ENCODE measurements at regions not wholly inside any gene's neighbourhood (a gene's known extent, or its start where the extent isn't known, plus 50 kb on each side); places are given as distances from the start of the nearest gene placed in this dataset.

- peak; percentile 5 for DNase-seq
Measured at GRCh38 chr2:51165534-51166260, 133.8 kb upstream of the NRXN1 start.

- DNase-seq: no peak
Measured at GRCh38 chr2:51158251-51158650, 126.3 kb upstream of the NRXN1 start.

- no peak for DNase-seq
Measured at GRCh38 chr2:51153236-51153635, 121.3 kb upstream of the NRXN1 start.

- DNase-seq: no peak
Measured at GRCh38 chr2:51151490-51152140, 119.7 kb upstream of the NRXN1 start.

GRCh38 chr2:51149725-51150124, 117.8 kb upstream of the NRXN1 start:
- DNase-seq: no peak

- DNase-seq: no peak
Measured at GRCh38 chr2:51145761-51146160, 113.8 kb upstream of the NRXN1 start.

GRCh38 chr2:51120754-51121280, 88.9 kb upstream of the NRXN1 start:
- no peak for DNase-seq

- no peak for DNase-seq
Measured at GRCh38 chr2:51111532-51111931, 79.6 kb upstream of the NRXN1 start.

GRCh38 chr2:51108794-51109193, 76.9 kb upstream of the NRXN1 start:
- no peak for DNase-seq

- no peak for DNase-seq
Measured at GRCh38 chr2:51107841-51108240, 75.9 kb upstream of the NRXN1 start.

- DNase-seq: peak; percentile 40
Measured at GRCh38 chr2:51105811-51106210, 73.9 kb upstream of the NRXN1 start.

GRCh38 chr2:51103205-51103604, 71.3 kb upstream of the NRXN1 start:
- DNase-seq: peak; percentile 13

- no peak for DNase-seq
Measured at GRCh38 chr2:51093016-51093415, 61.1 kb upstream of the NRXN1 start.

GRCh38 chr2:51085420-51086068, 53.6 kb upstream of the NRXN1 start:
- DNase-seq: no peak

GRCh38 chr2:51084750-51085149, 52.8 kb upstream of the NRXN1 start:
- DNase-seq: no peak
